CD4-positive, alpha-beta T cell treated with Interleukin-4 for 1 hour (primary cell): ENCODE measurements at regions not wholly inside any gene's neighbourhood (a gene's known extent, or its start where the extent isn't known, plus 50 kb on each side); places are given as distances from the start of the nearest gene placed in this dataset.
"Not testable (repeated sequence)": the region's sequence is repeated elsewhere in the genome, so short reads cannot be mapped to it uniquely, and the experiment has no call there.

Experiments
- DNase-seq, 2 donors: peaks; one replicate each; pipeline ENCODE4 v3.0.0-alpha.2; 2020 to 2022

GRCh38 chr1:230555814-230556213 is 86.5 kb upstream of the COG2 start:
- no peak for DNase-seq

- no peak for DNase-seq
Measured at GRCh38 chr1:230552880-230553279, 89.4 kb upstream of the COG2 start.

- not testable (repeated sequence) for DNase-seq
Measured at GRCh38 chr1:230550945-230551344, 91.3 kb upstream of the COG2 start.

GRCh38 chr1:230550428-230550827 is 91.9 kb upstream of the COG2 start:
- DNase-seq, result no peak

GRCh38 chr1:230549625-230550024 is 92.7 kb upstream of the COG2 start:
- DNase-seq, result no peak

GRCh38 chr1:230548997-230549396 is 93.3 kb upstream of the COG2 start:
- DNase-seq, result no peak

GRCh38 chr1:230548357-230548756 is 93.9 kb upstream of the COG2 start:
- DNase-seq, result no peak

- DNase-seq, result no peak
Measured at GRCh38 chr1:230545181-230545580, 97.1 kb upstream of the COG2 start.

GRCh38 chr1:230544758-230545157 is 97.5 kb upstream of the COG2 start:
- DNase-seq, result no peak

- DNase-seq, result no peak
Measured at GRCh38 chr1:230543085-230543484, 99.2 kb upstream of the COG2 start.

GRCh38 chr1:230542681-230543080 is 99.6 kb upstream of the COG2 start:
- DNase-seq, result no peak

GRCh38 chr1:230542054-230542453 is 100.2 kb upstream of the COG2 start:
- DNase-seq, result no peak

- no peak for DNase-seq
Measured at GRCh38 chr1:230541306-230541705, 101.0 kb upstream of the COG2 start.

- DNase-seq, result no peak
Measured at GRCh38 chr1:230540421-230541155, 101.7 kb upstream of the COG2 start.

GRCh38 chr1:230537456-230537855 is 104.8 kb upstream of the COG2 start:
- DNase-seq, result no peak

GRCh38 chr1:230536641-230537155 is 105.6 kb upstream of the COG2 start:
- no peak for DNase-seq

- no peak for DNase-seq
Measured at GRCh38 chr1:230534224-230534623, 108.1 kb upstream of the COG2 start.

- no peak for DNase-seq
Measured at GRCh38 chr1:230531103-230531502, 105.0 kb upstream of the PGBD5 start.

- no peak for DNase-seq
Measured at GRCh38 chr1:230519246-230519645, 93.1 kb upstream of the PGBD5 start.

- DNase-seq, result no peak
Measured at GRCh38 chr1:230518511-230518910, 92.4 kb upstream of the PGBD5 start.

GRCh38 chr1:230517786-230518185 is 91.7 kb upstream of the PGBD5 start:
- DNase-seq, result no peak

- no peak for DNase-seq
Measured at GRCh38 chr1:230517326-230517725, 91.2 kb upstream of the PGBD5 start.

GRCh38 chr1:230516889-230517288 is 90.8 kb upstream of the PGBD5 start:
- DNase-seq, result no peak

- DNase-seq, result no peak
Measured at GRCh38 chr1:230515451-230516145, 89.5 kb upstream of the PGBD5 start.
